Endometrial microvascular endothelial cells (primary cell): ENCODE measurements at regions not wholly inside any gene's neighbourhood (a gene's known extent, or its start where the extent isn't known, plus 50 kb on each side); places are given as distances from the start of the nearest gene placed in this dataset.
"Not testable (repeated sequence)": the region's sequence is repeated elsewhere in the genome, so short reads cannot be mapped to it uniquely, and the experiment has no call there.

Source experiments
- in situ Hi-C: cut with HindIII; loops from 2 replicates; pipeline ENCODE4 v1.10.0; 2017; ENCODE audit warnings: low sequenced_read_pairs, low pct_unique_long_range_greater_than_20kb; ENCODE audit errors: inconsistent ontology term

- in situ Hi-C loops = not testable (repeated sequence)
These were observed 62.8 kb downstream of the RPS24 start for GRCh38 chr10:78096486-78096885.

GRCh38 chr10:78102593-78102992, 68.9 kb downstream of the RPS24 start:
- in situ Hi-C loops = not testable (repeated sequence)

- in situ Hi-C loops = no loop called here
These were observed 75.5 kb downstream of the RPS24 start for GRCh38 chr10:78109210-78109609.

GRCh38 chr10:78115135-78115853, 81.6 kb downstream of the RPS24 start:
- in situ Hi-C loops = no loop called here

- in situ Hi-C loops = no loop called here
These were observed 82.7 kb downstream of the RPS24 start for GRCh38 chr10:78116361-78116760.

- in situ Hi-C loops = no loop called here
These were observed 84.9 kb downstream of the RPS24 start for GRCh38 chr10:78118591-78118990.

GRCh38 chr10:78121801-78122200, 88.1 kb downstream of the RPS24 start:
- in situ Hi-C loops = no loop called here

- in situ Hi-C loops = no loop called here
These were observed 90.5 kb downstream of the RPS24 start for GRCh38 chr10:78124167-78124566.

- in situ Hi-C loops = no loop called here
These were observed 95.5 kb downstream of the RPS24 start for GRCh38 chr10:78129211-78129610.

- in situ Hi-C loops = no loop called here
These were observed 97.5 kb downstream of the RPS24 start for GRCh38 chr10:78130966-78131710.

- in situ Hi-C loops = no loop called here
These were observed 101.2 kb downstream of the RPS24 start for GRCh38 chr10:78134773-78135306.

GRCh38 chr10:78137147-78137546, 103.5 kb downstream of the RPS24 start:
- in situ Hi-C loops = no loop called here

- in situ Hi-C loops = no loop called here
These were observed 105.7 kb downstream of the RPS24 start for GRCh38 chr10:78139341-78139740.

GRCh38 chr10:78140066-78140630, 106.5 kb downstream of the RPS24 start:
- in situ Hi-C loops = no loop called here

- in situ Hi-C loops = no loop called here
These were observed 109.9 kb downstream of the RPS24 start for GRCh38 chr10:78143576-78143975.

- in situ Hi-C loops = no loop called here
These were observed 112.5 kb downstream of the RPS24 start for GRCh38 chr10:78146200-78146599.

GRCh38 chr10:78147202-78147601, 113.5 kb downstream of the RPS24 start:
- in situ Hi-C loops = no loop called here

- in situ Hi-C loops = no loop called here
These were observed 114.7 kb downstream of the RPS24 start for GRCh38 chr10:78148216-78148960.

GRCh38 chr10:78148961-78149612, 115.4 kb downstream of the RPS24 start:
- in situ Hi-C loops = no loop called here
